Stimulated activated naive B cell treated with anti-CD40 and anti-IgM and Interleukin-4, amounts not matched to agents 10 μg/mL and 1 μg/mL and 100 μg/mL, for 72 hours (primary cell): ENCODE measurements at regions not wholly inside any gene's neighbourhood (a gene's known extent, or its start where the extent isn't known, plus 50 kb on each side); places are given as distances from the start of the nearest gene placed in this dataset.

Source experiments
- ATAC-seq, 2 donors: fragments of 150-1000 bp; cut with Tn5 transposase; replicated peaks; 2 replicates each; pipeline ENCODE4 v1.10.0; 2021; ENCODE audit warnings: moderate library complexity in 1 of 2
- DNase-seq: peaks from one replicate; pipeline ENCODE4 v3.0.0; 2021
- H3K27ac Mint-ChIP-seq: one replicate; pipeline ENCODE4 v1.8.0; 2022; ENCODE audit warnings: mild to moderate bottlenecking, mixed read lengths
- H3K27me3 Mint-ChIP-seq, 2 donors: one replicate each; pipeline ENCODE4 v1.8.0; 2022; ENCODE audit warnings: mixed read lengths in 2 of 2
- H3K36me3 Mint-ChIP-seq, 2 donors: one replicate each; pipeline ENCODE4 v1.8.0; 2022; ENCODE audit warnings: mixed read lengths in 2 of 2, mild to moderate bottlenecking in 1 of 2
- H3K4me1 Mint-ChIP-seq, 2 donors: one replicate each; pipeline ENCODE4 v1.8.0; 2022; ENCODE audit warnings: mixed read lengths in 2 of 2, mild to moderate bottlenecking in 1 of 2
- H3K4me3 Mint-ChIP-seq, 2 donors: one replicate each; pipeline ENCODE4 v1.8.0; 2022; ENCODE audit warnings: mild to moderate bottlenecking in 2 of 2, mixed read lengths in 2 of 2, moderate library complexity in 1 of 2
- H3K9me3 Mint-ChIP-seq, 2 donors: one replicate each; pipeline ENCODE4 v1.8.0; 2022; ENCODE audit warnings: mixed read lengths in 2 of 2, mild to moderate bottlenecking in 1 of 2

DNA sequence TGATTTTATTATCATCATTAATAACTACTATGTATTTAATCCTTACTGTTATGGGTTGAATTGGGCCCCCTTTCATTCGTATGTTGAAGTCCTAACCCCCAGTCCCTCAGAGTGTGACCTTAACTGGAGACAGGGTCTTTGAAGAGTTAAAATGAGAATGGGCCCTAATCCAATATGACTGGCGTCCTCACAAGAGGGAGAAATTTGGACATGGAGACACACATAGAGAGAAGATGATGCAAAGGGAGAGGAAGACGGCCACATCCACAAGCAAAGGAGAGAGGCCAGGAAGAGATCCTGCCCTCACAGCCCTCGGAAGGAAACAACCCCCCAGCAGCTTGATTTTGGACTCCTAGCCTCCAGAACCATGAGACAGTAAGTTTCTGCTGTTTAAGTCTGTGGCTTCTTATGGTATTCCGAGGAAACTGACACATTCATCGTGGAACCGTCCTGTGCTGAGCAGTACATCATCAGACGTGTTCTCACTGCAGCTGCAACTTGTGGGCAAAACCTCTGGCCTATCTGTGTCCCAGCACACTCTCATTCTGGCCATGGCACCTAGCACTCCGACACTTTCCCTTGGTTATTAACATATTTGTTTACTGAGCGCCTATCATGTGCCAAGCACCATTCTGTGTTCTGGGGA, 127.6 kb downstream of the SLC38A6 start:
- Mint-ChIP-seq H3K4me3 (no peak overlapping the region), H3K27ac (no peak overlapping the region)

DNA sequence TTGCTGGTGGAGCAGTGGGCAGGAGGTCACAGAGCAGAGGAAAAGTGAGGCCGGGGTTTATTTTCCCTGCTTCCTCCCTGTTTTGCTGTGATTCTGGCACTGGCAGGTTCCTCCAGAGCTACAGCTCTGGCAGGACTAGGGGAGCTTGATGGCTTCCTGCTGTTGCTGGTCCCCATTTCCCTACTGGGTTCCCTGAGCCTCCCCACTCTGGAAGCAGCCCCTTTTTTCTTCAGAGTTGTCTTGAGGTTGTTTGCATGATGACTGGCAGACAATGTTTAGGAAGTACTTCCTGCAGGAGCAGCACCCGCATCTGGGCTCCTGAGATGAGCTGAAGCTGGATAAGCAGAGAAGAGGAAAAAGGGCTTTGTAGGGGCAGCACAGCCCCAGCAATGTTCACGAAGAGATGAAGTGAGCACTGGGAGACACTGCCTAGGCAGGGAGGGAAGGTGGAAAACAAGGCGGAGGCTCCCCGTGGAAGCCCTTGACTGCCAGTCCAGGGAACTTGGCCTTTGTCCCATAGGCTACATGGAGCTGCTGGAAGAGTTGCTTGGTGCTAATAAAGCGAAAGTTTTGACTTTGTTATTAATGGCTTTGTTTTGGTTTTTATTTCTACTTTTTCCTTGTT, 126.9 kb downstream of the SLC38A6 start:
- DNase-seq, result no peak
- H3K27me3 Mint-ChIP-seq, result peaks cover 4 to 10% of the 10 kb centered on the region in 2 donors
- peaks cover 0 to 4% of the 10 kb centered on the region in 2 donors for H3K9me3 Mint-ChIP-seq
- peaks cover 0 to under 1% of the 10 kb centered on the region in 2 donors for H3K4me1 Mint-ChIP-seq
- no peak overlapping the region for H3K4me3 Mint-ChIP-seq
- no peak overlapping the region for H3K27ac Mint-ChIP-seq
- H3K36me3 Mint-ChIP-seq, result no peaks in the 10 kb centered on the region
- ATAC-seq, result no peak

More for the DNA sequence above, 127.6 kb downstream of the SLC38A6 start:
- Mint-ChIP-seq H3K36me3 (no peaks in the 10 kb centered on the region), H3K27me3 (peaks cover 4 to 10% of the 10 kb centered on the region in 2 donors), H3K4me1 (no peaks in the 10 kb centered on the region), H3K9me3 (peaks cover under 1 to 4% of the 10 kb centered on the region in 2 donors)
- DNase-seq (no peak), ATAC-seq (no peak)

DNA sequence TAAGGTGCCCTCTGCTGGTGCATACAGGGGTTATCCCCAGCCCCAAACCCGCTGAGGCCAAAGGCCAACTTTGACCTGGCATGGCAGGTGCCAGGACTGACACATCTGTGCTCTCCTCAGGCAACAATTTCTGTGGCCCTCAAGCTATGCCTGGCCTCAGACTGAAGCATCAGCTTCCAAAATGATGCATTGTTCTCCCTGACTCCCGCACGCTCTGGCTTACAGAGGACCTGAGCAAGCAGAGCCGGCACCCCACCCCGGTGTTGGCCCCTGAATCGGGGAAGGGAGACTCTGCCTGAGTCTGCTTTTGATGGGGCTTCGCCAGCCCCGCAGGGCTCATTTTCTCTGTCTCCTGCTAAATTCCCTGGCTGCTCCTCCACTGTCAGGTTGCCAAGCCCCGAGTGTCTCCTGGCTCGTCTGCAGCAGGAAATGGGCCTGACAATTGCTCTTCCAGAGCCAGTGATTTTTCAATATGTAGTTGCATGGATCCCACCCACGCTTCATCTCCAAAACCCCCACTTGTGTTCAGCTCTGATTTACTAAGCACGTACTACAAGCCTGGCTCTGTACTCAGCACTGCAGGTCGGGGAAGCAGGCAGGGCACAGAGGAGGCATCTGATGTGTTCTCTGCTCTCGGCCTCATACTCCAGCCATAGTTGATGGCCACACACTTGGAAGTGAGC, 126.1 kb downstream of the SLC38A6 start:
- no peak overlapping the region for H3K27ac Mint-ChIP-seq
- no peaks in the 10 kb centered on the region for H3K36me3 Mint-ChIP-seq
- no peak for ATAC-seq
- no peaks in the 10 kb centered on the region for H3K9me3 Mint-ChIP-seq
- H3K4me1 Mint-ChIP-seq, result peaks cover 7 to 9% of the 10 kb centered on the region in 2 donors
- H3K4me3 Mint-ChIP-seq, result no peak overlapping the region
- DNase-seq, result no peak
- H3K27me3 Mint-ChIP-seq, result peaks cover 4 to 5% of the 10 kb centered on the region in 2 donors

DNA sequence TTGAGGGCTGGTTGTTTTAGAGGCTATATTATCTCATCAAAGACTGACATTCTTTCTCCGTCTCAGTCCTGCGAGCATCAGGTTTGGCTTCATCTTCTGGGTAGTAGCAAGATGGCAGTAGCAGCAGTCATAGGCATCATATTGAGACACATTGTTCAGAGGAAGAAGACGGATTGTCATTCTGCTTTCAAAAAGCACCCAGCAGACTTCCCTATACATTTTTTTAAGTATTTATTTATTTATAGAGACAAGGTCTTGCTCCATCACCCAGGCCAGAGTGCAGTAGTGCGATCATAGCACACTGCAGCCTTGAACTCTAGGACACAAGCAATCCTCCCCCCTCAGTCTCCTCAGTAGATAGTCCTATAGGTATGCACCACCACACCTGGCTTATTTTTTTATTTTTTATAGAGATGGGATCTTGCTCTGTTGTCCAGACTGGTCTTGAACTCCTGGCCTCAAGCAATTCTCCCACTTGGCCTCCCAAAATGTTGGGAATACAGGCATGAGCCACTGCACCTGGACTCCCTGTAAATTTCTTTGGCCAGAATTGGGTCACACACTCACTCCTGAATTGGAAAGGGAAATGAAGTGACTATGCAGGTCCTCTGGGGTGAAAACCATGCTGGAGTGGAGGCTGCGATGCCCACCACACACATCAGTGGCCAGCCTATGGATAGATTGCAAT, 125.4 kb downstream of the SLC38A6 start:
- Mint-ChIP-seq H3K27ac (no peak overlapping the region), H3K36me3 (no peaks in the 10 kb centered on the region), H3K27me3 (peaks cover 0 to 5% of the 10 kb centered on the region in 2 donors), H3K9me3 (no peaks in the 10 kb centered on the region), H3K4me1 (peaks cover 7 to 10% of the 10 kb centered on the region in 2 donors), H3K4me3 (no peak overlapping the region)
- DNase-seq (no peak), ATAC-seq (no peak)

DNA sequence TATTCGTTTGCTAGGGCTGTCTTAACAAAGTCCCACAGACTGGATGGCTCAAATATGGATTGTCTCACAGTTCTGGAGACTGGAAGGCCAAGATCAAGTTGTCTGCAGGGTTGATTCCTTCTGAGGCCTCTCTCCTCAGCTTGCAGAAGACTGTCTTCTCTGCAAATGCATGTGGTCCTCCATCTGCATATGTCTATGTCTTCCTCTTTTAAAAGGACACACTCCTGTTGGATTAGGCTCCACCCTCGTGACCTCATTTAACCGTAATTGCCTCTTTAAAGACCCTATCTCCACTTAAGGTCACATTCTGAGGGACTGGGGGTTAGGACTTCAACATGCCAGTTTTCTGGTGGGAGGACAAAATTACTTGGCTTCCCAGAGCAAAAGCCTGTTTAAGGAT, 123.3 kb downstream of the SLC38A6 start:
- Mint-ChIP-seq H3K4me3 (no peak overlapping the region), H3K36me3 (peaks cover 0 to 5% of the 10 kb centered on the region in 2 donors), H3K9me3 (no peaks in the 10 kb centered on the region), H3K27ac (no peak overlapping the region), H3K27me3 (peaks cover 0 to 5% of the 10 kb centered on the region in 2 donors), H3K4me1 (peaks cover 7 to 10% of the 10 kb centered on the region in 2 donors)
- ATAC-seq (no peak), DNase-seq (no peak)

DNA sequence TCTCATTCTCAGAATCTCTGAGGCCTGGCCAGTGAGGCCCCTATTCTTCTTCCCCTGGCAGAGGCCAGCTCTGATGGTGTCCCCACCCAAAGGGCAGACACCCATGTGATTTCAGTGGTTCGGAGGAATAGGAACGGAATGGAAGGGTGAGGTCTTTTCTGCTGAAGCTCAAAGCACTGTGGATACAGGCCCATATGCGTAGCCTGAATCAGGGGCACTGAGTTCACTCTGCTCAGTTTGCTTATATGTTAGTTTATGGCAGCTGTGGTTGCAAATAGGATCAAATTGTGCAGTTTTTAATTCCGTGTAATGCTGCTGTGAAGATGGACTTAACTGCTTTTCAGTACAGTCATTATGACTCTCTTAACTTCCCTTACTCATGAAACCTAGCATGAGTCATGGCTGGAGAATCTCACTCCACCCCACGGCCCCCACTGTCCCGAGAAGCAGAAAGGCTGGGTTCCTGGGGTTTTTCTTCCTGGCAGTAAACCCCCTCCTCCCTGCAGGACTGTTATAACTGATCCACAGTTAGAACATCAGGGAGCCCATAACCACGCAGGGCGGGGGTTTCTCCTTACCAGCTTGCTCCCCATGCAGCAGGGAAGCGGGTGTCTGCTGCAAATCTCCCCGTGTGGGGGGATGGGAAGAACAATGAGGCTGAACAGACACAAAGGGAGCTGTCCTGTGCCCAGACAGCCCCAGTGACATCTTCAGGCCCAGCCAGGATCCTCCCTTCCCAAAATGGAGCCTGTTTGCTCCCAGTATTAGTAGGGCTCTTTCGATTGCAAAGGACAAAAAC, 122.7 kb downstream of the SLC38A6 start:
- peaks cover 0 to 5% of the 10 kb centered on the region in 2 donors for H3K36me3 Mint-ChIP-seq
- H3K27ac Mint-ChIP-seq, result no peak overlapping the region
- H3K27me3 Mint-ChIP-seq, result peaks cover 0 to 5% of the 10 kb centered on the region in 2 donors
- ATAC-seq (peak in 1 of 2 donors; percentile 75), DNase-seq (no peak)
- H3K4me1 Mint-ChIP-seq, result peaks cover 7 to 10% of the 10 kb centered on the region in 2 donors
- no peaks in the 10 kb centered on the region for H3K9me3 Mint-ChIP-seq
- no peak overlapping the region for H3K4me3 Mint-ChIP-seq

DNA sequence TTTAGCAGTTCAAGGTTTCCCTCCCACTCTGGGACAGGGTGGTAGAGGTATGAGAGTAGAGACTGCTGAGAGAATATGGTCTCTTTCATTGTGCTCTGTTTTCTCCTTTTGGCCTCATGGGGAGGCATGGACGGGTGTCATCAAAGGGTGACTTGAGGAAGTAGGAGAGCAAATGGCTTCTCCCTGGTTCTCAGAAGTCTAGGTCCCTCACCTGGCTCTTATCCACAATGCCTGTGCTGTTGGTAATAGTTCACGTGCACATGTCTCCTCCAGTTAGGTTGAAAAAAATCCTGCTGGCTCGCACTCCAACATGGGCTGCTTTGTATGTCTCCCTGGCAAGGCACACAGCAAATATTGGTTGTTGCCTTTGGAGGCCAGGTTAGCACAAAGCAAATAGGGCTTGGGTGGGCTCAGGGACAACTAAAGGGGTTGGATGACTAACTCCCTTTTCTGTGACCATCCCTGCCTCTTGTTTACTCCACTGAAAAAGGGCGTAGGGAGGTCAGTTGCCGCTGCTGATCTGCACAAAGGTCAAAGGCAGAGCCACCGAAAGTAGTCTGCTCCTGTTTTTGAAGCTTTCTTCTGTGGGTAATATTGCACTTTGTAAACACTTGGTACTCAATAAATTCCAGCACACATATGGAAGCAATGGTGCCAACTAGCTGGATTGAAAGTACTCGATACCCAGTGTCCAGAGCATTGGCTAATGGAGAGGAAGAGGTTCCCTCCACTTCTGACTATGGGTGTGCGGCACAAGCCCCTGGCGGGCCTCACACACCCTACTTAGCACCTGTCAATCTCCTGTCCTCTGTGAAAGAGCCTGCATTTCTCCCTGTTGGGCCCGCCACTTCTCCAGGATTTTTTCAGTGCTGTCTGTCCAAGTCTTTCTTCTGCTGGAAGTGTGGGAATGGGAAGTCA, 121.8 kb downstream of the SLC38A6 start:
- Mint-ChIP-seq H3K4me3 (no peak overlapping the region), H3K27me3 (peaks cover 0 to under 1% of the 10 kb centered on the region in 2 donors)

More for the DNA sequence above, 121.8 kb downstream of the SLC38A6 start:
- ATAC-seq (peak; percentile 24 to 31), DNase-seq (no peak)
- Mint-ChIP-seq H3K36me3 (peaks cover 2 to 5% of the 10 kb centered on the region in 2 donors), H3K9me3 (peaks cover 0 to 2% of the 10 kb centered on the region in 2 donors), H3K27ac (no peak overlapping the region), H3K4me1 (peaks cover 7 to 10% of the 10 kb centered on the region in 2 donors)
